ENCODE measurements at regions not wholly inside any gene's neighbourhood (a gene's known extent, or its start where the extent isn't known, plus 50 kb on each side); places are given as distances from the start of the nearest gene placed in this dataset.

DNA sequence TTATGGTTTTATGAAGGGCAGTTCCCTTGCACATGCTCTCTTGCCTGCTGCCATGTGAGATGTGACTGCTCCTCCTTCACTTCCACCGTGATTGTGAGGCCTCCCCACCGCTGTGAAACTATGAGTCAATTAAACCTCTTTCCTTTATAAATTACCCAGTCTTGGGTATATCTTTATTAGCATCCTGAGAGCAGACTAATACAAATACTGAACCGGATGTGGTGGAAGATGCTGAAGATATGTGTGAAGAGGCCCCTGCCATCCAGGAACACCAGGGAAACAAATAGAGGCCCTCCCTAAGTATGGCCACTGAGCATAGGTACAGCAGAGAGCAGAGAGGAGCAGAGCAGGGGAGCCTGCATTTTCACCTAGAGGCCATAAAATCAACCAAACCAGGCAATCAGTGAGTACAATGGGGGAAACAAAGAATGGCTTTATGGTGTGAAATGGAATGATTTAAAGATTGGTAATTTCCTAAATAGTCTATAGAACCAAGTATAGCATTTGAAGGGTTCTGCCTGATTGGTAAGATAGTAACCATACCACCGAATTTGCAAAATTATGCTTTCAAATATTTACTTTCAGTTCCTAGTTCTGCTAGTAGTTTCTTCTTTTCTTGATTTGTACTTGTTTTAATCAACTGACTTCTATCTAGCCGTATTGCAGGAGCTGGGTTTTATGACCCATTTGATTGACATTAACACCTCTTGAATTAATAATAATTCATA lies 421.6 kb downstream of the IRX1 start:
- TF ChIP-seq, protein P1, sequence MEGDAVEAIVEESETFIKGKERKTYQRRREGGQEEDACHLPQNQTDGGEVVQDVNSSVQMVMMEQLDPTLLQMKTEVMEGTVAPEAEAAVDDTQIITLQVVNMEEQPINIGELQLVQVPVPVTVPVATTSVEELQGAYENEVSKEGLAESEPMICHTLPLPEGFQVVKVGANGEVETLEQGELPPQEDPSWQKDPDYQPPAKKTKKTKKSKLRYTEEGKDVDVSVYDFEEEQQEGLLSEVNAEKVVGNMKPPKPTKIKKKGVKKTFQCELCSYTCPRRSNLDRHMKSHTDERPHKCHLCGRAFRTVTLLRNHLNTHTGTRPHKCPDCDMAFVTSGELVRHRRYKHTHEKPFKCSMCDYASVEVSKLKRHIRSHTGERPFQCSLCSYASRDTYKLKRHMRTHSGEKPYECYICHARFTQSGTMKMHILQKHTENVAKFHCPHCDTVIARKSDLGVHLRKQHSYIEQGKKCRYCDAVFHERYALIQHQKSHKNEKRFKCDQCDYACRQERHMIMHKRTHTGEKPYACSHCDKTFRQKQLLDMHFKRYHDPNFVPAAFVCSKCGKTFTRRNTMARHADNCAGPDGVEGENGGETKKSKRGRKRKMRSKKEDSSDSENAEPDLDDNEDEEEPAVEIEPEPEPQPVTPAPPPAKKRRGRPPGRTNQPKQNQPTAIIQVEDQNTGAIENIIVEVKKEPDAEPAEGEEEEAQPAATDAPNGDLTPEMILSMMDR (IDR thresholded peaks at IDR 0.05) = no peak

DNA sequence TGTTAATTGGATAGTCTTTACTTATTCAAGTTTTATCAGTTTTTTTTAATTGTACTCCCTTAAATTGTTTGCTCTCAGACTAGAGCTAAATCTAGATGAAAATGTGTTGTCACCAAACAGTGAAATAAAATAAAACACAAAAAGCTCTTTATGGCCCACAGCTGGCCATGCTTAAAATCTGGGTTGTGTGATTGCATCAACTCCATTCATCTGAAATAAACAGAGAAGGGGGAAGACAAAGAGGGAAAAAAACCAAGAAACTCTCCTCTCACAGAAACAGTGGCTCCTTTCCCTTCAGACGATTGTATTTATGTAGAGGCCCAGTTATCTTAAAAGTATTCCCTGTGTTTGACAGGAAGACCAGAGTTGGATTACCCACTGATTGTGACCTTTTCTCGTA lies 422.4 kb downstream of the IRX1 start:
- TF ChIP-seq, protein P1 (IDR thresholded peaks at IDR 0.05) = no peak

DNA sequence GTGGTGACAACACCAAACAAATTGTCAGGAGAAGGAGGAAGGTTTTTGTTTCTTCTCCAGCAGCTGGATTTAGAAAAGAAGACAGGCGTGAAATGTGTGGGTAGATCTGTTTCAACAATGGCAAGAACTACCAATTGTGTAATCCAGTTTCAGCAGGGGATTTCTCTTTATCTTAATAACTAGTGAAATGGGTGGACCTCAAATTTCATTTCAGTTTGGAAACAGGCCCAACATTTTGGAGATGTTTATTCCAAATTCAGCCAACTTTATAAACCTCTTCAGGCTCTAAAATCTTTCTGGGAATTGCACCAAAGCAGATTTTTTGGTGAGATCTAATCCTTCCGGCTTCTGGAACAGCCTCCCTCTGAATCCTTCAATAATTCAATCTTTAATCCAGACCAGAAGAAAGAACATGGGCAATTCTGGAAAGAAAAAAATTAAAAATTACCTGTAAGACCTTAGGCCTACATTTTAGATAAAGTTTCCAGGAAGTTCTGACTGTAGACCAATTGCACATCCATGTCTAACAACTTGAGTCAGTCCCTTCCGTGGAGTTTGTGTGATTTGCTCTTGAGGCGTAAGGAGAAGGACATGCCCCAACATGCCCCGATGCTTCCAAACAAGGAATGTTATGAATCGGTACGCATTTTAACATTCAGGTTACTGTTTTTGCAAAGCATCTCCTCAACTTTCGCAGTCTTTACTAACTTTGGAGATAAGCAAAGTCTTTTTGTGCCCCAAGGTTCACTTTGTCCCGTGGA lies 423.6 kb downstream of the IRX1 start:
- TF ChIP-seq, protein P1 (IDR thresholded peaks at IDR 0.05) = no peak

DNA sequence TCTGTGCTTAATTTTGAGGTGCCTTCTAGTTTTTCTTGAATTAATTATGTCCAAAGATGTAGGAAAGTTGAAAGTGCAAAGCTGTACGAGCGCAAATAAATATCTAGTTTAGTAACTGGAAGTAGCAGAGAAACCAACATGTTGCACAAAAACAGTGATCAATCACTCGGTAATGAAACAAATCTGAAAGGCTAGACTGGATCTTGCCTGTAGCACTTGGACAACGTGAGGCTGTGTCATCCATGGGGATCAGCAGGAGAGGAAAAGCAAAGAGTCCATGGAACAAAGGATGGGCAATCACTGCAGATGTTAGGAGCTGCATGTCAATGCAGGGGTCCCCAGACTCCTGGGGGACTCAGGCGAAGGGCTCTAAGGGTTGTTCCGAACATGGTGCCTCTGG lies 424.2 kb downstream of the IRX1 start:
- TF ChIP-seq, protein P1 (IDR thresholded peaks at IDR 0.05) = no peak

DNA sequence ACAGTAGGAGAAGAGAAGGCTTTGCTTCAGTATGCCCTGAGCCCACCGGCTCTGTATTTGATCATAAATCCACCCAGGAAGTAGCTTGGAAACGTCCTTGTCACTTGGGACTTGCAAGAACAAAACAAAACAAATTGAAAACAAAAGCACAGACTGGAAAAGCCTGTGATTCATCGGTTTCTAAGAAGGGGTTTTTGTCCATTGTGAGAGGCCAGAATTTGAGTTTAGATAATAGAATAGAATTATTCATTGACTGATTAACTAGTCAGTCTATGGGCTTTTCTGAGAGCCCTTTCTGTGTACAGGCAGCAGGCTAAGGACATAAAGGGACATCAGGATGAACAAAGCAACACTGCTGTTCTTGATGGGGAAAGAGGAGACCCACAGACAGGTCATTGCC lies 424.8 kb downstream of the IRX1 start:
- TF ChIP-seq, protein P1 (IDR thresholded peaks at IDR 0.05) = no peak

DNA sequence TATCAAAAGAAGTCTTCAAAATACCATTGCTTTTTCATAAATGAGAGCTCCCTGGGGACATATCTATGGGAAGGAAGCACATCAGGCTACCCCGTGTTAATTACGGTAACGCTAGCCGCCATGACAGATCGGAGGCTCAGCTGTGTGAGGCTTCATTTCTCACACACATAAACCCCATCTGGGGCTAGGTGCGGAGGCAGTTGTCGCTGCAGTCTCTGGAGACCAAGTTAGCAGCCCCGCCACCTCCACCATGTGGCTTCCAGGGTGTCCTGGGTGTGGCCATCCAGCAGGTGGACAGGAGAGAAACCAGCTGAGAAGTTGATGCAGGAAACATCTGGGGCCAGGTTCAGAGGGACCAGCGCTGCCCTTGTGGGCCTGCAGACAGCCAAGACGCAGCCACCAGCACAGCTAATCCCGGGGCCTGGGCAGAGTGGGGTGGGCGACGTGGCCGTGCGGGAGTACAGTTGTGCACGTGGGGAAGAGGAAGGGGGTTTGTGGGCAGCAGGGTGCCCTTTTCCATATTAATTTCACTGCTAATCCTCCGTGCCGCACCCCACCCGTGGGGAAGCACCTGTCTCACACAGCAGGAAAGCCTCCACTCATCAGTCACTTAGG lies 426.5 kb downstream of the IRX1 start:
- TF ChIP-seq, protein P1 (IDR thresholded peaks at IDR 0.05) = no peak

DNA sequence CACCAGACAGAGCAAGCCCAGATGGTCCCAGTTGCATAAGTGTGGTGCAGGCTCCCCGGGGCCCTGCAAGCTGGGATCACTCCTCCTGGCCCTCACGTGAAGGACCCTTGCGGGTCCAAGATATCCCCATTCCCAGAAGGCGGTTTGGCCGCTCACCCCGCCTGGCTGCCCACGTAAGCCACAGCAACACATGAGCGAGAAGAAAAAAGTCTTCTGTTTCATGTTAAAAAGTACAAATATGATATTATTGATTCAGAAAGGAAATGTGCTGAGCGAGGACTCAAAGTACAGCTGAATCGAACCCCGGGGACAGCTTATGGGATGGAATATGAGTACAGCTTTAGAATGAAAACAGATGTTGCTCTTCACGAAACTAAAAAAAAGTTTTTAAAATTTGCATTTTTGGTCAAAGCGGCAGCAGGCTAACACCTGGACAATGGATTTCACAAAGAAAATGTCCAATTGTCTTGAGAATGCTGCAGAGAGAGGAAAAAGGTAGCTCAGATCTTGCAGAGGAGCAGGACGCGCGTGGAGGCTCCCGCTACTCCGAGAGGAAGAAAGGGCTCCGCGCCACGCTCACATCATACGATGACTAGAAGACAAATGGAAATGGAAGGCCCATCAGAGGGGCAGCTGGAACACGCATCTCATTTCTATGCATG lies 427.6 kb downstream of the IRX1 start:
- TF ChIP-seq, protein P1 (IDR thresholded peaks at IDR 0.05) = no peak

All from LNCAP (cell line).